ENCODE measurements at regions not wholly inside any gene's neighbourhood (a gene's known extent, or its start where the extent isn't known, plus 50 kb on each side); places are given as distances from the start of the nearest gene placed in this dataset.

GRCh38 chr13:50235604-50236342, 220.5 kb downstream of the KCNRG start:
- TF ChIP-seq CTCF (IDR thresholded peaks at IDR 0.05) (no peak), POLR2A (IDR thresholded peaks at IDR 0.05) (no peak), POLR2AphosphoS5 (IDR thresholded peaks at IDR 0.05) (no peak), EP300 (IDR thresholded peaks at IDR 0.05) (no peak)
